ENCODE measurements at regions not wholly inside any gene's neighbourhood (a gene's known extent, or its start where the extent isn't known, plus 50 kb on each side); places are given as distances from the start of the nearest gene placed in this dataset.

GRCh38 chr18:38654946-38655345, 1089.3 kb upstream of the CELF4 start:
- TF ChIP-seq CTCF (IDR thresholded peaks at IDR 0.05; ENCODE audit: low read depth, low read length, missing input control): no peak
- TF ChIP-seq, protein P1, sequence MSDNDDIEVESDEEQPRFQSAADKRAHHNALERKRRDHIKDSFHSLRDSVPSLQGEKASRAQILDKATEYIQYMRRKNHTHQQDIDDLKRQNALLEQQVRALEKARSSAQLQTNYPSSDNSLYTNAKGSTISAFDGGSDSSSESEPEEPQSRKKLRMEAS (IDR thresholded peaks at IDR 0.05): no peak

Measured in liver (tissue), 2 donors.